Fibroblast of skin of left biceps (primary cell): ENCODE measurements at regions not wholly inside any gene's neighbourhood (a gene's known extent, or its start where the extent isn't known, plus 50 kb on each side); places are given as distances from the start of the nearest gene placed in this dataset.

Source experiments
- DNase-seq, 2 experiments: peaks; one replicate each; pipeline ENCODE4 v3.0.0-alpha.2; 2013; ENCODE audit warnings: low read depth in 2 of 2

- no peak for DNase-seq
Measured at GRCh38 chr1:193320270-193320669, 133.9 kb upstream of the B3GALT2 start.

GRCh38 chr1:193318347-193318746 lies 131.9 kb upstream of the B3GALT2 start:
- no peak for DNase-seq

GRCh38 chr1:193313354-193314140 lies 127.1 kb upstream of the B3GALT2 start:
- DNase-seq: no peak

GRCh38 chr1:193312432-193312831 lies 126.0 kb upstream of the B3GALT2 start:
- DNase-seq: no peak

- DNase-seq: no peak
Measured at GRCh38 chr1:193311226-193311948, 125.0 kb upstream of the B3GALT2 start.

GRCh38 chr1:193310564-193310963 lies 124.2 kb upstream of the B3GALT2 start:
- DNase-seq: no peak

GRCh38 chr1:193309936-193310475 lies 123.6 kb upstream of the B3GALT2 start:
- DNase-seq: no peak

- DNase-seq: no peak
Measured at GRCh38 chr1:193308438-193308837, 122.0 kb upstream of the B3GALT2 start.

GRCh38 chr1:193306430-193306829 lies 120.0 kb upstream of the B3GALT2 start:
- no peak for DNase-seq
